Spleen (tissue), 11 donors: ENCODE measurements at regions not wholly inside any gene's neighbourhood (a gene's known extent, or its start where the extent isn't known, plus 50 kb on each side); places are given as distances from the start of the nearest gene placed in this dataset.

Experiments used
- DNase-seq: peaks from one replicate; pipeline ENCODE4 v3.0.0-alpha.2; 2020
- H3K27ac ChIP-seq, 8 donors: fragments of 200-600 bp; sonication (generic) in 7 of 8; 1 replicate in 4 of 8; 2 replicates in 4 of 8; pipeline versions ENCODE4 v1.5.0 to v1.8.0; 2016 to 2021; ENCODE audit warnings: inconsistent platforms in 4 of 8, mild to moderate bottlenecking in 4 of 8, moderate library complexity in 1 of 8
- H3K27me3 ChIP-seq, 7 donors: fragments of 200-600 bp; sonication (generic) in 6 of 7; replicated peaks in 1 of 7; 1 replicate in 4 of 7; 2 replicates in 3 of 7; pipeline versions ENCODE4 v1.5.0 to v1.8.0; 2016 to 2021; ENCODE audit warnings: inconsistent platforms in 3 of 7, mild to moderate bottlenecking in 1 of 7
- H3K36me3 ChIP-seq, 6 donors: fragments of 200-600 bp; sonication (generic) in 5 of 6; 1 replicate in 4 of 6; 2 replicates in 2 of 6; pipeline versions ENCODE4 v1.5.0 to v1.8.0; 2016 to 2021; ENCODE audit warnings: inconsistent platforms in 2 of 6
- H3K4me1 ChIP-seq, 6 donors: fragments of 200-600 bp; sonication (generic) in 5 of 6; 1 replicate in 3 of 6; 2 replicates in 3 of 6; pipeline versions ENCODE4 v1.5.0 to v1.8.0; 2016 to 2021; ENCODE audit warnings: inconsistent platforms in 3 of 6
- H3K4me3 ChIP-seq, 8 donors: fragments of 200-600 bp; sonication (generic) in 7 of 8; 1 replicate in 4 of 8; 2 replicates in 4 of 8; pipeline versions ENCODE4 v1.5.0 to v1.8.0; 2016 to 2021; ENCODE audit warnings: inconsistent platforms in 4 of 8, mild to moderate bottlenecking in 4 of 8, moderate library complexity in 2 of 8
- H3K9me3 ChIP-seq, 8 donors: fragments of 200-600 bp; sonication (generic) in 7 of 8; 1 replicate in 4 of 8; 2 replicates in 4 of 8; pipeline versions ENCODE4 v1.5.0 to v1.8.0; 2016 to 2021; ENCODE audit warnings: inconsistent platforms in 4 of 8
- CTCF ChIP-seq, 11 experiments: fragments of 200-600 bp in 7 of 11; fragments of 450-650 bp in 4 of 11; sonication (generic) in 4 of 11; IDR thresholded peaks in 8 of 11; conservative IDR thresholded peaks in 3 of 11; 1 replicate in 7 of 11; 2 replicates in 4 of 11; pipeline versions ENCODE4 v1.4.0 to v1.8.0; 2016 to 2021; ENCODE audit warnings: antibody characterized with exemption in 11 of 11, inconsistent platforms in 4 of 11, mild to moderate bottlenecking in 1 of 11
- POLR2A ChIP-seq, 3 donors: fragments of 450-650 bp; IDR thresholded peaks; one replicate each; pipeline ENCODE4 v1.5.1; 2017; ENCODE audit warnings: antibody characterized with exemption in 3 of 3, mild to moderate bottlenecking in 1 of 3
- POLR2AphosphoS5 ChIP-seq, 3 donors: sonication (generic); formaldehyde crosslinking; IDR thresholded peaks; one replicate each; pipeline ENCODE4 v1.5.1; 2017; ENCODE audit warnings: antibody characterized with exemption in 3 of 3
- WGBS, 5 donors: extraction: QIAGEN DNeasy Blood & Tissue Kit in 3 of 5; methylation state at CpG; one replicate each; pipeline versions ENCODE4 v1.1.5 to v1.1.7; 2013 to 2018; 5-methylcytosine and 5-hydroxymethylcytosine counted together
- intact Hi-C: fragments of 100-400 bp; cut with DNase I; formaldehyde crosslinking; loops from one replicate; pipeline ENCODE4 v1.15.0; 2023; ENCODE audit warnings: low total_unique reads
- donor health status: healthy with polysubstance abuse.
- donor health status: DM: no; HTN: no; CAD: no; lungs with moderate emphysema.
- donor health status: DM: no; HTN: no; CAD: no.
- donor health status: Bipolar disorder and iron deficiency.
- donor health status: healthy.
- donor health status: DM: no; HTN: no; CAD: no.
- donor health status: DM: yes; HTN: yes; CAD: no.

DNA sequence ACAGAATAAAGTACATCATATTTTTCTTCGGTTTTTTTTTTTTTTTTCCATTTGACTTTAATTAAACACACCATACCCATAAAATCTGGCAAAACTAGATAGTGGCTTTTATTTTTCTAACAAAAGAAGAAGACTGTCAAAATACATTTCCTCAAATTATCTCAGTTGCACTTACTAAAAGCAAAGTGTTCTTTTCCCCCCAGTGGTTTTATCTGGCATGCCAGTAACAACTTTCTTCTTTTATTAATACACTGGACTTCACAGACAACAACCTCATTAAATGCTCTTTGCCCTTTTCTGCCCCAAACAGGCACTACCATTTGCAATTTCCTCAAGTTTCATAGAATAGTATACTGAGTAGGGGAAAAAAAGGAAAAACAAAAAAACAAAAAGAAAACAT is 1792.3 kb downstream of the EFNA5 start:
- WGBS, 5 donors, result 80 to 88% (median 82%) methylated on average over 1 of the region's 1 CpG
- intact Hi-C loops, result no loop called here

GRCh38 chr5:105877592-105877991 is 1793.1 kb downstream of the EFNA5 start:
- WGBS, 5 donors, result 66 to 88% (median 82%) methylated on average over 2 of the region's 2 CpGs
- Histone ChIP-seq H3K4me1 (no peaks in the 10 kb centered on the region), H3K9me3 (peaks cover 0 to 3% (median 0%) of the 10 kb centered on the region in 8 donors), H3K4me3 (no peak overlapping the region), H3K36me3 (no peaks in the 10 kb centered on the region), H3K27me3 (no peaks in the 10 kb centered on the region), H3K27ac (no peak overlapping the region)
- DNase-seq, result no peak
- intact Hi-C loops, result no loop called here
- TF ChIP-seq CTCF (IDR thresholded peaks at IDR 0.05 in 8 of 11, conservative IDR thresholded peaks at IDR 0.05 in 3 of 11), result no peak
- TF ChIP-seq POLR2A (IDR thresholded peaks at IDR 0.05), result no peak
- no peak for TF ChIP-seq POLR2AphosphoS5 (IDR thresholded peaks at IDR 0.05)

More for the DNA sequence above, 1792.3 kb downstream of the EFNA5 start:
- H3K9me3 ChIP-seq, result peaks cover 0 to 3% (median 0%) of the 10 kb centered on the region in 8 donors
- no peak overlapping the region for H3K4me3 ChIP-seq
- H3K27me3 ChIP-seq, result no peaks in the 10 kb centered on the region
- H3K4me1 ChIP-seq, result no peaks in the 10 kb centered on the region
- DNase-seq, result no peak
- no peak overlapping the region for H3K27ac ChIP-seq
- no peaks in the 10 kb centered on the region for H3K36me3 ChIP-seq
- TF ChIP-seq CTCF (IDR thresholded peaks at IDR 0.05 in 8 of 11, conservative IDR thresholded peaks at IDR 0.05 in 3 of 11), result no peak
- TF ChIP-seq POLR2AphosphoS5 (IDR thresholded peaks at IDR 0.05), result no peak
- no peak for TF ChIP-seq POLR2A (IDR thresholded peaks at IDR 0.05)

DNA sequence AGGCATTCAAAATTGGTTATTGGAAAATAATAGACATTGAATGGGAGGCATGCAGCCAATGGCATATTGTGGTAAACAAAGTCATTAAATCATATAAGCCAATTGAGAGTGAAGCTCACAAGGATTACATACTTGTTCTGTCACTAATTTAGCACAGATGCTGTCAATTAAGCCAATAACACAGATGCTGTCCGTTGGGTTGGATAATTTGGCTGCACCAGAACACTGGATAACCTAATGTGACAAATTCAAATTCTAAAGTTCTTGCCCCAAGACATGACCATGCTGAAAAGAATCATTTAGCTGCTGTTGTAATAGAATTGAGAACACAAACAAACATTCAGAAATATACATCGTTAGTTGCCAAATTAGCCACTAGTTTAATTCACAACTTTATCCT is 1796.4 kb downstream of the EFNA5 start:
- intact Hi-C loops, result no loop called here
- Histone ChIP-seq H3K4me1 (no peaks in the 10 kb centered on the region), H3K4me3 (no peak overlapping the region), H3K27ac (no peak overlapping the region), H3K36me3 (no peaks in the 10 kb centered on the region), H3K9me3 (peaks cover 0 to 13% (median under 1%) of the 10 kb centered on the region in 8 donors), H3K27me3 (no peaks in the 10 kb centered on the region)
- DNase-seq, result no peak
- 74 to 87% (median 82%) methylated on average over 2 of the region's 2 CpGs for WGBS, 5 donors
- TF ChIP-seq POLR2AphosphoS5 (IDR thresholded peaks at IDR 0.05) (no peak), CTCF (IDR thresholded peaks at IDR 0.05 in 8 of 11, conservative IDR thresholded peaks at IDR 0.05 in 3 of 11) (no peak), POLR2A (IDR thresholded peaks at IDR 0.05) (no peak)

- 88 to 94% (median 89%) methylated on average over 15 of the region's 15 CpGs for WGBS, 5 donors
- TF ChIP-seq POLR2A (IDR thresholded peaks at IDR 0.05) (no peak), CTCF (IDR thresholded peaks at IDR 0.05 in 8 of 11, conservative IDR thresholded peaks at IDR 0.05 in 3 of 11) (no peak), POLR2AphosphoS5 (IDR thresholded peaks at IDR 0.05) (no peak)
- Histone ChIP-seq H3K27me3 (no peaks in the 10 kb centered on the region), H3K36me3 (no peaks in the 10 kb centered on the region), H3K4me1 (no peaks in the 10 kb centered on the region), H3K27ac (no peak overlapping the region), H3K4me3 (no peak overlapping the region), H3K9me3 (peaks cover 0 to 19% (median 2%) of the 10 kb centered on the region in 8 donors)
- intact Hi-C loops, result no loop called here
- DNase-seq, result no peak
Measured at GRCh38 chr5:105872569-105873270, 1798.0 kb downstream of the EFNA5 start.
